ENCODE measurements at regions not wholly inside any gene's neighbourhood (a gene's known extent, or its start where the extent isn't known, plus 50 kb on each side); places are given as distances from the start of the nearest gene placed in this dataset.

DNA sequence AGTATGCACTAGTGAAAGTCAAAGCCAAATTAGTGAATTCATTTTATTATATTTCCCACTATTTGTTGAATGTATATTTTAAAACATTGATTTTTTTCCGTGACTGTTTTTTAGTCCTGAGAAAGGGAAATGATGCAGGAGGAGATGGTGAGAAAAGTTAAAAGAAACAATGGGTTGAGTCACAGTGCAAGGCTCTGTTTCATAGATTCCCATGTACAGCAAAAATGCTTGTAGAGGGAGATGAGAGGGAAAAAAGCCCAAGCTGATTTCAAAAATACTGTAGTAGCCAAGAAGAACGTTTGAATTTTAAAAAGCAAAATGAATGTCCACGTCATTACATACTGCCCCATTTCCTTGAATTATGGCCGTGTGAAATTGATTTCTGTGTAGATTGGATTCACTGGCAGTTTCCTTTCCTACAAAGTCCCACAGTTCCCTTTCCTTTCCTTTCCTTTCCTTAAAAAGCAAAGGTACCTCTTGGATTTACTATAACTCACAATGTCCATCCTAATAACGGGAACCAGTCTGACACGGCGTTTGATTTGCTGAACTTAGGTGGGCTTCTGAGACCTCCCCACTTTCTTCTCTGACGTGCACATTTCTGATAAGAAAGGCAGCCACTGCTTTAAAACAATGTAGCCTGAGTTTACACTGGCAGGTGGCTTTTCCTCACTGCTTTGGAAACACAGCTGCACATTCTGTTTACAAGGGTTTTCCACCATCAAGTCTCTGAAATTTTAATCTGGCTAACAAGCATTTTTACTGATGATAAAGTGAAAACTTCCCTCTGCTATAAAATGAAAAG, 63.7 kb downstream of the SPCS3 start:
- TF ChIP-seq, protein P1, sequence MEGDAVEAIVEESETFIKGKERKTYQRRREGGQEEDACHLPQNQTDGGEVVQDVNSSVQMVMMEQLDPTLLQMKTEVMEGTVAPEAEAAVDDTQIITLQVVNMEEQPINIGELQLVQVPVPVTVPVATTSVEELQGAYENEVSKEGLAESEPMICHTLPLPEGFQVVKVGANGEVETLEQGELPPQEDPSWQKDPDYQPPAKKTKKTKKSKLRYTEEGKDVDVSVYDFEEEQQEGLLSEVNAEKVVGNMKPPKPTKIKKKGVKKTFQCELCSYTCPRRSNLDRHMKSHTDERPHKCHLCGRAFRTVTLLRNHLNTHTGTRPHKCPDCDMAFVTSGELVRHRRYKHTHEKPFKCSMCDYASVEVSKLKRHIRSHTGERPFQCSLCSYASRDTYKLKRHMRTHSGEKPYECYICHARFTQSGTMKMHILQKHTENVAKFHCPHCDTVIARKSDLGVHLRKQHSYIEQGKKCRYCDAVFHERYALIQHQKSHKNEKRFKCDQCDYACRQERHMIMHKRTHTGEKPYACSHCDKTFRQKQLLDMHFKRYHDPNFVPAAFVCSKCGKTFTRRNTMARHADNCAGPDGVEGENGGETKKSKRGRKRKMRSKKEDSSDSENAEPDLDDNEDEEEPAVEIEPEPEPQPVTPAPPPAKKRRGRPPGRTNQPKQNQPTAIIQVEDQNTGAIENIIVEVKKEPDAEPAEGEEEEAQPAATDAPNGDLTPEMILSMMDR (IDR thresholded peaks at IDR 0.05; ENCODE audit: borderline replicate concordance, control extremely low read depth, extremely low read depth, insufficient read depth, missing control alignments), result no peak
- DNase-seq (ENCODE audit: low spot score), result no peak
- in situ Hi-C loops (cut with MboI; ENCODE audit: low sequenced_read_pairs, unreplicated experiment), result no loop called here

DNA sequence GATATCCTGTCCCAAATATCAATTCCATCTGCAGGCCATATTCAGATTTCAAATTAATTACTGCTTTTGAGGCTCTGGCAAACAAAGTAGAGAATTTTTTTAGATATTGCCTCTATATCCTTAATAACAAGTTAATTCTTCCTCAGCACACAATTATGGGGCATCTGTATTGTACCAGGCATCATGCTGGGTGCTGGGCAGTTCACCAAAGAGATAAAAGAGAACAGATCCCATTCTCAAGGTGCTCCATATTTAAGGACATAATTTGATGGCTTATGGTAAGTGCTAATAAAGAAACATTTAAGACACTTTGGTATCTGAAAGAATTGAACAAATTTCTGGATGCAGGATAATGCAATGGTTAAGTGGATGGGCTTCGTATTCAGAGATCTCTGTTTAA, 65.8 kb downstream of the SPCS3 start:
- TF ChIP-seq, protein P1 (IDR thresholded peaks at IDR 0.05; ENCODE audit: borderline replicate concordance, control extremely low read depth, extremely low read depth, insufficient read depth, missing control alignments), result no peak
- DNase-seq (ENCODE audit: low spot score), result no peak
- in situ Hi-C loops (cut with MboI; ENCODE audit: low sequenced_read_pairs, unreplicated experiment), result no loop called here

DNA sequence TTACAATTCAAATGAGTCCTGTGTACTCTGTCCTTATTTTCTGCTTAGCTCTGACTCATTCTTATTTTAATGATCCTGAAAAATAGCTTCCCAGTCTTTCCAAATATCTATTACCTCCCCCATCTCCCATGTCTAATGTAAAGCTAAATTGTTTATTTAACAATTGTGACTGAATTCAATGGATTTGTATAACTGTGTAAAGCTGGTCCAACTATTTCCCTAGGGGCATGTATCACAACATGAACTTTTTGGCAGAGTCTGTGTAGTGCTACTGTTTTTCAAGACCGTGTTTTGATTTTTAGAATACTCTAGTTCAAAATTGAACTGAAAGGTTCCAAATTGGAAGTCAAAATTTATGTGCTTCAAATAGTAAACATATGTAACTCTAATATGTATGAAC, 67.8 kb downstream of the SPCS3 start:
- DNase-seq (ENCODE audit: low spot score), result no peak
- in situ Hi-C loops (cut with MboI; ENCODE audit: low sequenced_read_pairs, unreplicated experiment), result no loop called here

DNA sequence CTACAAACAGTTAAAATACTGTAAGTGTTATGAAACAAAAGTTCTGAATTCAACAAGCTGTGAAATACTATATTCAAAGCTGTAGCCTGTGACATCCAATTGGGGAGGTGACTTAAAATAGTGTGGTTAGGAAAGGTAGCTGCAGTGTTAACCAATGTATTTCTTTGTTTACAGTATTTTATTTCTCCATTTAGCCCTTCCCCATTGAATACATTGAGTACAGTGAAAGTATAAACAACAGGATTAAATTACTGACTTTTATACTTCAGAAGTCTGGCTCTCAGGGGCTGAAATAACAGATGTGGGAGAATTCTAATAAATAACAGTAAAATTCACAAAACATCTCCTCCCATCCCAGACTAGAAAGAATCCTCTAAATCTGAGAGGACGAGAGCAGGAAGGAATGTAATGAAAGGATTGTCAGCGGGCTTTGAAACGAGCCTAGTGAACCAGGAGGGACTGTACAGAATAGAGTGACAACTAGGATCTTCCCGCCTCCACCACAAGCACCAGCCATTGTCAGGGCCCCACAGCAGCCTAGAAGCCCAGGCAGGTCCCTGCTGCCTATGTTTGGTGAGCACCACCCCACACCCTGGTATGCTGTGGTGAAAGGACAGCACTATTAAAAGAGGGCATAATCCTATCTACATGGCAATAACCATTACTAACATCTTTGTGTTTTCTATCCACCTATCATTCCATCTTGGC, 73.7 kb downstream of the SPCS3 start:
- DNase-seq (ENCODE audit: low spot score), result no peak
- in situ Hi-C loops (cut with MboI; ENCODE audit: low sequenced_read_pairs, unreplicated experiment), result no loop called here
- TF ChIP-seq, protein P1 (IDR thresholded peaks at IDR 0.05; ENCODE audit: borderline replicate concordance, control extremely low read depth, extremely low read depth, insufficient read depth, missing control alignments), result no peak

More for the DNA sequence above, 67.8 kb downstream of the SPCS3 start:
- TF ChIP-seq, protein P1 (IDR thresholded peaks at IDR 0.05; ENCODE audit: borderline replicate concordance, control extremely low read depth, extremely low read depth, insufficient read depth, missing control alignments), result no peak

DNA sequence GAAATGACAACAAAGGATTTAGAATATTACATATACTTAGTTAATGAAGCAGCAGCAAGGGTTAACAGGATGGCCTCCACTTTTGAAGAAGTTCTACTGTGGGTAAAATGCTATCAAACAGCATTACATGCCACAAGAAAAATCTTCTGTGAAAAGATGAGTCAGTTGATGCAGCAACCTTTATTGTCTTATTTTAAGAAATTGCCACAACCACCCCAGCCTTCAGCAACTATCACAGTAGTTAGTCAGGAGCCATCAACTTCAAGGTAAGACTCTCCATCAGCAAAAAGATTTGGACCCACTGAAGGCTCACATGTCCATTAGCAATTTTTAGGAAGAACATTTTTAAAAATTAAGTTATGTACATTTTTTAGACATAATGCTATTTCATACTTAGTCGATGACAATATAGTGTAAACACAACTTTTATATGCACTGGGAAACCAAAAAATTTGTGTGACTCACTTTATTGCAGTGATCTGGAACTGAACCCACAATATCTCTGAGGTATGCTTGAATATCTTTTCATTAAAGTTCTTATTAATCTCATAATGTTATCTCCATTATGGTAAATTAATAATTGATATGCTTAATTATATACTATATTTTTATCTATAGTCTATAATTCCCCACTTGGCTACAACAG, 81.2 kb downstream of the SPCS3 start:
- no peak for DNase-seq (ENCODE audit: low spot score)
- in situ Hi-C loops (cut with MboI; ENCODE audit: low sequenced_read_pairs, unreplicated experiment), result no loop called here
- TF ChIP-seq, protein P1 (IDR thresholded peaks at IDR 0.05; ENCODE audit: borderline replicate concordance, control extremely low read depth, extremely low read depth, insufficient read depth, missing control alignments), result no peak

DNA sequence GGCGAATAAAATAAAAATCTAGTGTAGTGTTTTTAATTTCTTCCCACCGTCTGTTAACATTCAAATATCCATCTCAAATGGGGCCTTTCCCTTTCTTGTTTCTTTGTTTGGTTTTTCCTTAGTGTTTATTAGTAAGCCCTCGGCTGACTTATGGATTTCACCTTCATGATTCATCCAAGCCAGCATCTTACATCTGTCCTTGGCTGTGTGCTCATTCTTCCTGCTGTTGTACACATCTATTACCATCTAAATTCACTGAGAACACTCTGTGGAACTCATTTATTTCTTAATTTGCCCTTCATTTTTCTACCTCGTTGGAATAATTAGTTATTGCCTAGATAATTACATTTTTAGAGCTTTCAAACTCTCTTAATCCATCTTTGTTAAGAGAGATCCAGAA, 84.9 kb downstream of the SPCS3 start:
- in situ Hi-C loops (cut with MboI; ENCODE audit: low sequenced_read_pairs, unreplicated experiment), result no loop called here
- TF ChIP-seq, protein P1 (IDR thresholded peaks at IDR 0.05; ENCODE audit: borderline replicate concordance, control extremely low read depth, extremely low read depth, insufficient read depth, missing control alignments), result no peak
- no peak for DNase-seq (ENCODE audit: low spot score)
